SK-N-SH treated with all-trans-retinoic acid at 6 μM for 48 hours (cell line): ENCODE measurements at regions not wholly inside any gene's neighbourhood (a gene's known extent, or its start where the extent isn't known, plus 50 kb on each side); places are given as distances from the start of the nearest gene placed in this dataset.

Source experiments
- ATAC-seq: fragments of 200-7000 bp; cut with Tn5 transposase; 3 replicates; pipeline ENCODE4 v1.9.1; 2020; ENCODE audit warnings: mild to moderate bottlenecking, moderate library complexity
- ARNTL ChIP-seq: fragments of 450-650 bp; formaldehyde crosslinking; IDR thresholded peaks from 2 replicates; pipeline ENCODE4 v1.5.0; 2020; ENCODE audit warnings: low read depth, mild to moderate bottlenecking, moderate library complexity, borderline replicate concordance
- BACH2 ChIP-seq: fragments of 250-450 bp; sonication (Bioruptor Pico); IDR thresholded peaks from 2 replicates; pipeline ENCODE4 v1.9.0; 2021; ENCODE audit warnings: mild to moderate bottlenecking, borderline replicate concordance
- CSDC2 ChIP-seq: fragments of 250-450 bp; sonication (Bioruptor Pico); IDR thresholded peaks from 2 replicates; pipeline ENCODE4 v1.5.0; 2020; ENCODE audit warnings: mild to moderate bottlenecking, moderate library complexity
- CSRNP3 ChIP-seq: fragments of 250-450 bp; sonication (Bioruptor Pico); IDR thresholded peaks from 2 replicates; pipeline ENCODE4 v1.5.1; 2021; ENCODE audit warnings: mild to moderate bottlenecking, moderate library complexity
- ESRRG ChIP-seq: fragments of 250-450 bp; sonication (Bioruptor Pico); IDR thresholded peaks from 2 replicates; pipeline ENCODE4 v1.6.1; 2021; ENCODE audit warnings: mild to moderate bottlenecking
- GLIS3 ChIP-seq: fragments of 250-450 bp; sonication (Bioruptor Pico); IDR thresholded peaks from 2 replicates; pipeline ENCODE4 v1.5.0; 2020; ENCODE audit warnings: mild to moderate bottlenecking, moderate library complexity
- ISL1 ChIP-seq: fragments of 250-450 bp; sonication (Bioruptor Pico); IDR thresholded peaks from 2 replicates; pipeline ENCODE4 v2.1.2; 2022; ENCODE audit warnings: mild to moderate bottlenecking, moderate library complexity
- OSR1 ChIP-seq: fragments of 250-450 bp; sonication (Bioruptor Pico); IDR thresholded peaks from 2 replicates; pipeline ENCODE4 v1.8.0; 2022; ENCODE audit warnings: moderate library complexity, mild to moderate bottlenecking, inconsistent platforms
- PPARA ChIP-seq: fragments of 250-450 bp; sonication (Bioruptor Pico); IDR thresholded peaks from 2 replicates; pipeline ENCODE4 v1.5.0; 2020; ENCODE audit warnings: mild to moderate bottlenecking, borderline replicate concordance
- RARB ChIP-seq: fragments of 250-450 bp; sonication (Bioruptor Pico); IDR thresholded peaks from 2 replicates; pipeline ENCODE4 v1.8.0; 2021; ENCODE audit warnings: mild to moderate bottlenecking, moderate library complexity
- SNAI2 ChIP-seq: fragments of 250-450 bp; sonication (Bioruptor Pico); IDR thresholded peaks from 2 replicates; pipeline ENCODE4 v1.5.0; 2020; ENCODE audit warnings: mild to moderate bottlenecking, moderate library complexity
- TCF4 ChIP-seq: fragments of 250-450 bp; sonication (Bioruptor Pico); IDR thresholded peaks from 2 replicates; pipeline ENCODE4 v1.8.0; 2021; ENCODE audit warnings: mild to moderate bottlenecking, moderate library complexity, borderline replicate concordance
- TOX ChIP-seq: fragments of 250-450 bp; sonication (Bioruptor Pico); IDR thresholded peaks from 2 replicates; pipeline ENCODE4 v1.8.0; 2021; ENCODE audit warnings: mild to moderate bottlenecking, moderate library complexity, borderline replicate concordance
- TSHZ2 ChIP-seq: fragments of 250-450 bp; sonication (Bioruptor Pico); IDR thresholded peaks from 2 replicates; pipeline ENCODE4 v1.5.0; 2020; ENCODE audit warnings: mild to moderate bottlenecking, moderate library complexity
- ZC3H10 ChIP-seq: fragments of 250-450 bp; sonication (Bioruptor Pico); IDR thresholded peaks from 2 replicates; pipeline ENCODE4 v1.5.1; 2021; ENCODE audit warnings: mild to moderate bottlenecking, moderate library complexity
- ZFP3 ChIP-seq: fragments of 250-450 bp; sonication (Bioruptor Pico); IDR thresholded peaks from 2 replicates; pipeline ENCODE4 v1.5.0; 2020; ENCODE audit warnings: mild to moderate bottlenecking, moderate library complexity
- ZFP30 ChIP-seq: fragments of 450-650 bp; formaldehyde crosslinking; IDR thresholded peaks from 2 replicates; pipeline ENCODE4 v1.5.0; 2022; ENCODE audit warnings: mild to moderate bottlenecking, moderate library complexity
- ZNF565 ChIP-seq: fragments of 450-650 bp; formaldehyde crosslinking; conservative IDR thresholded peaks from 2 replicates; pipeline ENCODE4 v1.5.0; 2020; ENCODE audit warnings: low read depth, mild to moderate bottlenecking, moderate library complexity
- ZNF8 ChIP-seq: fragments of 450-650 bp; formaldehyde crosslinking; IDR thresholded peaks from 2 replicates; pipeline ENCODE4 v1.5.0; 2020; ENCODE audit warnings: mild to moderate bottlenecking, moderate library complexity
- TF ChIP-seq, protein P1 (sequence below): fragments of 250-450 bp; sonication (Bioruptor Pico); IDR thresholded peaks from 2 replicates; pipeline ENCODE4 v1.8.0; 2021; ENCODE audit warnings: low read depth, mild to moderate bottlenecking, moderate library complexity, borderline replicate concordance
- TF ChIP-seq, protein P2 (sequence below): fragments of 250-450 bp; sonication (Bioruptor Pico); IDR thresholded peaks from 2 replicates; pipeline ENCODE4 v1.5.1; 2020; ENCODE audit warnings: low read depth, mild to moderate bottlenecking, moderate library complexity
- TF ChIP-seq, protein P3 (sequence below): fragments of 250-450 bp; sonication (Bioruptor Pico); IDR thresholded peaks from 2 replicates; pipeline ENCODE4 v1.8.0; 2020; ENCODE audit warnings: mild to moderate bottlenecking, moderate library complexity, borderline replicate concordance

DNA sequence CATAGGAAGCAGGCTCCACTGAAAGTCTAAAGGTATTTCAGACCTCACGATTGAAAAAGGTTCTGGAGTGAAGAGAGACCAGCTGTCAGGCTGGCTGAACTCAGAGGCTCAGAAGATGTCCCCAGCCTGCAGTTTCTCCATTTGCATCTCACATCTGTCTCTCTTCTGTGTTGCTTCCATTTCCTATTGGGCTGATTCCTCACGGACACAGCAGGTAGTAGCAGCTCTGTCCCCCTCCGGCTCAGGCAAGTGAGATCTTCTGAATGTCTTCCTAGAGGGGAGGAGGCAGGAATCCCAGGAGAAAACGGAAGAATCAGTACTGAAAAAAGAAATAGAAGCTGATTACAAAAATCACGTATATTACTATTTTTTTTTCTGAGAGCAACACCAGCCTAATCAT, 274.1 kb upstream of the COBL start:
- no peak for ATAC-seq
- no peak for TF ChIP-seq ZNF8 (CRISPR knock-in tag)
- no peak for TF ChIP-seq ZFP30
- no peak for TF ChIP-seq CSDC2 (CRISPR knock-in tag)
- TF ChIP-seq, protein P1, sequence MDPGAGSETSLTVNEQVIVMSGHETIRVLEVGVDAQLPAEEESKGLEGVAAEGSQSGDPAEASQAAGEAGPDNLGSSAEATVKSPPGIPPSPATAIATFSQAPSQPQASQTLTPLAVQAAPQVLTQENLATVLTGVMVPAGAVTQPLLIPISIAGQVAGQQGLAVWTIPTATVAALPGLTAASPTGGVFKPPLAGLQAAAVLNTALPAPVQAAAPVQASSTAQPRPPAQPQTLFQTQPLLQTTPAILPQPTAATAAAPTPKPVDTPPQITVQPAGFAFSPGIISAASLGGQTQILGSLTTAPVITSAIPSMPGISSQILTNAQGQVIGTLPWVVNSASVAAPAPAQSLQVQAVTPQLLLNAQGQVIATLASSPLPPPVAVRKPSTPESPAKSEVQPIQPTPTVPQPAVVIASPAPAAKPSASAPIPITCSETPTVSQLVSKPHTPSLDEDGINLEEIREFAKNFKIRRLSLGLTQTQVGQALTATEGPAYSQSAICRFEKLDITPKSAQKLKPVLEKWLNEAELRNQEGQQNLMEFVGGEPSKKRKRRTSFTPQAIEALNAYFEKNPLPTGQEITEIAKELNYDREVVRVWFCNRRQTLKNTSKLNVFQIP (CRISPR knock-in tag) = no peak
- no peak for TF ChIP-seq ARNTL
- TF ChIP-seq TSHZ2 = no peak
- TF ChIP-seq RARB = no peak
- TF ChIP-seq ZC3H10 (CRISPR knock-in tag) = no peak
- no peak for TF ChIP-seq TOX
- no peak for TF ChIP-seq PPARA
- TF ChIP-seq, protein P2, sequence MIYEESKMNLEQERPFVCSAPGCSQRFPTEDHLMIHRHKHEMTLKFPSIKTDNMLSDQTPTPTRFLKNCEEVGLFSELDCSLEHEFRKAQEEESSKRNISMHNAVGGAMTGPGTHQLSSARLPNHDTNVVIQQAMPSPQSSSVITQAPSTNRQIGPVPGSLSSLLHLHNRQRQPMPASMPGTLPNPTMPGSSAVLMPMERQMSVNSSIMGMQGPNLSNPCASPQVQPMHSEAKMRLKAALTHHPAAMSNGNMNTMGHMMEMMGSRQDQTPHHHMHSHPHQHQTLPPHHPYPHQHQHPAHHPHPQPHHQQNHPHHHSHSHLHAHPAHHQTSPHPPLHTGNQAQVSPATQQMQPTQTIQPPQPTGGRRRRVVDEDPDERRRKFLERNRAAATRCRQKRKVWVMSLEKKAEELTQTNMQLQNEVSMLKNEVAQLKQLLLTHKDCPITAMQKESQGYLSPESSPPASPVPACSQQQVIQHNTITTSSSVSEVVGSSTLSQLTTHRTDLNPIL (CRISPR knock-in tag) = no peak
- TF ChIP-seq ZNF565 = no peak

GRCh38 chr7:51589111-51589510, 272.5 kb upstream of the COBL start:
- TF ChIP-seq ZFP3 = no peak
- TF ChIP-seq ESRRG (CRISPR knock-in tag) = no peak
- no peak for TF ChIP-seq ZNF8 (CRISPR knock-in tag)
- TF ChIP-seq, protein P2 (CRISPR knock-in tag) = no peak
- TF ChIP-seq ISL1 = no peak
- TF ChIP-seq, protein P3, sequence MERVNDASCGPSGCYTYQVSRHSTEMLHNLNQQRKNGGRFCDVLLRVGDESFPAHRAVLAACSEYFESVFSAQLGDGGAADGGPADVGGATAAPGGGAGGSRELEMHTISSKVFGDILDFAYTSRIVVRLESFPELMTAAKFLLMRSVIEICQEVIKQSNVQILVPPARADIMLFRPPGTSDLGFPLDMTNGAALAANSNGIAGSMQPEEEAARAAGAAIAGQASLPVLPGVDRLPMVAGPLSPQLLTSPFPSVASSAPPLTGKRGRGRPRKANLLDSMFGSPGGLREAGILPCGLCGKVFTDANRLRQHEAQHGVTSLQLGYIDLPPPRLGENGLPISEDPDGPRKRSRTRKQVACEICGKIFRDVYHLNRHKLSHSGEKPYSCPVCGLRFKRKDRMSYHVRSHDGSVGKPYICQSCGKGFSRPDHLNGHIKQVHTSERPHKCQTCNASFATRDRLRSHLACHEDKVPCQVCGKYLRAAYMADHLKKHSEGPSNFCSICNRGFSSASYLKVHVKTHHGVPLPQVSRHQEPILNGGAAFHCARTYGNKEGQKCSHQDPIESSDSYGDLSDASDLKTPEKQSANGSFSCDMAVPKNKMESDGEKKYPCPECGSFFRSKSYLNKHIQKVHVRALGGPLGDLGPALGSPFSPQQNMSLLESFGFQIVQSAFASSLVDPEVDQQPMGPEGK (CRISPR knock-in tag) = no peak
- TF ChIP-seq TCF4 (CRISPR knock-in tag) = no peak
- no peak for TF ChIP-seq CSDC2 (CRISPR knock-in tag)
- no peak for ATAC-seq

DNA sequence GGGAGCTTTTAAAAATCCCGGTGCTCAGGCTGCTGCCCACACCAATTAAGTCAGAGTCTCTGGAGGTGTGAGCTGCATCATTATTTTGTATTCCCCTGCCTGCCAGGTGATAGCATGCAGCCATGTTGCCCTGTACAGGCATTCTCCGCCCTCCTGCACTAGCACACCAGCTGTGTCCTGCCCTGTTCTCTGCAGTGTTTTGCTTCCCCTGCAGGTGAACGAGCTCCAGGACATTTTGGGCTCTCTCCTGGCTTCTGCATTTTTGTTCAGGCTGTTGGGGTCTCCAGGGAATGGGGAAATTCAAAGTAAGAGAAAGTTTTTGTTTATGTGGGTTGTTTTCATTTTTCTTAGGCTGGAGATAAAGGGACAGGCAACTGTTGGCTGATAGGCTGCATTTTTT, 271.0 kb upstream of the COBL start:
- TF ChIP-seq TSHZ2 (no peak), PPARA (no peak), ARNTL (no peak), BACH2 (no peak), ESRRG (CRISPR knock-in tag) (no peak), TOX (no peak), GLIS3 (no peak), ISL1 (no peak), OSR1 (no peak), CSRNP3 (CRISPR knock-in tag) (no peak), ZNF565 (no peak), SNAI2 (CRISPR knock-in tag) (no peak)
- TF ChIP-seq, protein P1 (CRISPR knock-in tag) = no peak
- no peak for ATAC-seq
